Thoracic aorta (tissue), 2 donors: ENCODE measurements at regions not wholly inside any gene's neighbourhood (a gene's known extent, or its start where the extent isn't known, plus 50 kb on each side); places are given as distances from the start of the nearest gene placed in this dataset.

Source experiments
- ATAC-seq: fragments of 150-250 bp; one replicate; pipeline ENCODE4 v1.8.0; 2017; ENCODE audit warnings: low read depth; ENCODE audit not compliant: insufficient number of reproducible peaks, low FRiP score
- DNase-seq: peaks from one replicate; pipeline ENCODE4 v3.0.0-alpha.2; 2020; ENCODE audit warnings: low spot score
- H3K27ac ChIP-seq, 2 donors: fragments of 200-600 bp; sonication (generic); 1 replicate in 1 of 2; 2 replicates in 1 of 2; pipeline ENCODE4 v1.5.1; 2016; ENCODE audit warnings: mild to moderate bottlenecking in 2 of 2, moderate library complexity in 2 of 2
- H3K27me3 ChIP-seq: fragments of 200-600 bp; sonication (generic); replicated peaks from 2 replicates; pipeline ENCODE4 v1.6.0; 2016; ENCODE audit warnings: mild to moderate bottlenecking; ENCODE audit not compliant: insufficient read depth
- H3K36me3 ChIP-seq: fragments of 200-600 bp; sonication (generic); one replicate; pipeline ENCODE4 v1.5.1; 2016
- H3K4me1 ChIP-seq, 2 donors: fragments of 200-600 bp; sonication (generic); 1 replicate in 1 of 2; 2 replicates in 1 of 2; pipeline versions ENCODE4 v1.5.1 to v1.6.0; 2016; ENCODE audit warnings: low read depth in 2 of 2, mild to moderate bottlenecking in 1 of 2; ENCODE audit not compliant: control insufficient read depth in 1 of 2
- H3K4me3 ChIP-seq: fragments of 200-600 bp; sonication (generic); 2 replicates; pipeline ENCODE4 v1.5.1; 2016; ENCODE audit warnings: mild to moderate bottlenecking
- H3K9me3 ChIP-seq: fragments of 200-600 bp; sonication (generic); 2 replicates; pipeline ENCODE4 v1.5.1; 2016
- TF ChIP-seq, protein P1 (sequence below): fragments of 200-600 bp; sonication (generic); IDR thresholded peaks from one replicate; pipeline ENCODE4 v1.5.1; 2019; ENCODE audit warnings: antibody characterized with exemption

DNA sequence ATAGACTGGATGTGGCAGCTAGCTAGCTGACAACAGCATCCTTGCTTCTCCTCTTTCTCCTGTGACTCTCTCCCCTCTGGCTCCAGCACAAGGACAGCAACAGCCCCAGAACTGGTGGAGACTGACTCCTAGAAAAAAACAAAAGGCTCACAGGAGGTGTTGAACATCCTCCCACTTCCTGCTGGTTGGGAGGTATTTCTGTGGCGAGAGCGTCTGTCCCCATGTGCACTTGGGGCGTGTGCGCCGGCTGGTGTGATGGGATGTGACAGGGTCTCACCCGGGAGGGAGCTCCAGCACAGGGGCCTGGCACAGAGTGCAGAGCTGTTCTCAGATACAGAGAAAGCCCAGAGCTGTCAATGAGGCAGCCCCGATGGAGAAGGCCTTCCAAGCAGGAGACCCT lies 107.2 kb upstream of the E2F8 start:
- Histone ChIP-seq H3K27me3 (no peaks in the 10 kb centered on the region), H3K4me1 (peaks cover 8 to 22% of the 10 kb centered on the region in 2 donors), H3K36me3 (no peaks in the 10 kb centered on the region), H3K4me3 (no peak overlapping the region), H3K9me3 (no peaks in the 10 kb centered on the region), H3K27ac (no peak overlapping the region)
- TF ChIP-seq, protein P1, sequence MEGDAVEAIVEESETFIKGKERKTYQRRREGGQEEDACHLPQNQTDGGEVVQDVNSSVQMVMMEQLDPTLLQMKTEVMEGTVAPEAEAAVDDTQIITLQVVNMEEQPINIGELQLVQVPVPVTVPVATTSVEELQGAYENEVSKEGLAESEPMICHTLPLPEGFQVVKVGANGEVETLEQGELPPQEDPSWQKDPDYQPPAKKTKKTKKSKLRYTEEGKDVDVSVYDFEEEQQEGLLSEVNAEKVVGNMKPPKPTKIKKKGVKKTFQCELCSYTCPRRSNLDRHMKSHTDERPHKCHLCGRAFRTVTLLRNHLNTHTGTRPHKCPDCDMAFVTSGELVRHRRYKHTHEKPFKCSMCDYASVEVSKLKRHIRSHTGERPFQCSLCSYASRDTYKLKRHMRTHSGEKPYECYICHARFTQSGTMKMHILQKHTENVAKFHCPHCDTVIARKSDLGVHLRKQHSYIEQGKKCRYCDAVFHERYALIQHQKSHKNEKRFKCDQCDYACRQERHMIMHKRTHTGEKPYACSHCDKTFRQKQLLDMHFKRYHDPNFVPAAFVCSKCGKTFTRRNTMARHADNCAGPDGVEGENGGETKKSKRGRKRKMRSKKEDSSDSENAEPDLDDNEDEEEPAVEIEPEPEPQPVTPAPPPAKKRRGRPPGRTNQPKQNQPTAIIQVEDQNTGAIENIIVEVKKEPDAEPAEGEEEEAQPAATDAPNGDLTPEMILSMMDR = no peak
- DNase-seq (no peak), ATAC-seq (no peak)

DNA sequence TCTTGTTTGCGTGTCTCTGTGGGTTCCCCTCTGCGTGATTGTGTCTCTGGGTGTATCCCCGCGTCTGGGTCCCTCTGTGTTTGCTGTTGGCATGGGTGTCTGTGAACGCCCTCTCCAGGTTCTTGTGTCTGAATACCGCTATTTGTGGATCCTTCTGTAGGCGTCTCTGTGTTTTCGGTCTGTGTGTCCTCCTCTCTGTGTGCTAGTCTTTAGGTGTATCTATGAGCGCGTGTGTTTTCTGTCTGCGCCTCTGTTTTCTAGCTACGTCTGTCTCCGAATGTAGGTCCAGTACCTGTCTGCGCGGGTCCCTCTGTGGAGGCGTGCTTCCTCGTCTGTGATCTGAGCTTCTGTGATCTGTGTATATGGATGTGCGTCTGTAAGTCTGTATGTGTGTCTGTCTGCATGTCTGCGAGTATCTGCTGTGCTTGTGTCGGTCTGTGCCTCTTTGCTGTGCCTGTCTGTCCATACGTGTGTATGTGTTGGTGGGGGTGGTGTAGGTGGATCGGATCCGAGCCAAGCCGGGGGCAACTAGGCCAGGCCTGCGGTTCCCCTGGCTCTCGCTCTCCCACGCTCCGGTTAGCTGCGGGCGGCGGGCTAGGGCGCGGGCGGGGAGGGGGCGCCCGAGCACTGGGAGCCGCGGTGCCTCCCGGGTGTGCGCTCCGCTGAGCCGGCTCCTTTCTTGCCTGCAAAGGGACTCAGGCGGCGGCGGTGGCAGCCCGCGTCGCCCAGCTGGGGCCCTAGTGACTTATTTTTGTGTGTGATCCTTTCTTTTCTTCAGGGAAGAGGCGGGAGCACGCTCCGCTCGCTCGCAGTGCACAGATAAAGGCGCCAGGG lies 105.3 kb upstream of the E2F8 start:
- Histone ChIP-seq H3K4me1 (peaks cover 8 to 22% of the 10 kb centered on the region in 2 donors), H3K4me3 (peak overlapping the region; percentile 64), H3K27ac (no peak overlapping the region), H3K27me3 (no peaks in the 10 kb centered on the region), H3K9me3 (no peaks in the 10 kb centered on the region), H3K36me3 (no peaks in the 10 kb centered on the region)
- DNase-seq = no peak
- no peak for ATAC-seq
- TF ChIP-seq, protein P1 = no peak

DNA sequence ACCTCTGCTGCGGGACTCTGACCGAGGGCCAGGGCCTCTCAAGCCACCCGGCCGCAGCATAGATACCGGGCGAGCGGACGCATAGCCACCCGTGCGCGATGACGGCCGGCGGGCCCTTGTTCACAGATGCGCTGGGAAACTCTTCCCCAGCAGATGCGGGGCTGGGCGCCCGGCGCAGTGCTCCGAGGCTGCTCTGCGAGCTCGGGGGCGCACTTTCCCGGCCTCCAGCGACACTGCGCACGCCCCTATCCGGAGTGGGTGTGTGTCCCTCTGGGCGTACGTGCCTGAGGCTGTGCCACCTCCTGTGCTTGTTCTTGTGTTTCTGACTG lies 104.7 kb upstream of the E2F8 start:
- no peaks in the 10 kb centered on the region for H3K27me3 ChIP-seq
- peak overlapping the region; percentile 64 for H3K4me3 ChIP-seq
- H3K9me3 ChIP-seq = no peaks in the 10 kb centered on the region
- no peak overlapping the region for H3K27ac ChIP-seq
- DNase-seq (no peak), ATAC-seq (no peak)
- TF ChIP-seq, protein P1 = no peak
- H3K4me1 ChIP-seq = peaks cover 8 to 22% of the 10 kb centered on the region in 2 donors
- no peaks in the 10 kb centered on the region for H3K36me3 ChIP-seq

DNA sequence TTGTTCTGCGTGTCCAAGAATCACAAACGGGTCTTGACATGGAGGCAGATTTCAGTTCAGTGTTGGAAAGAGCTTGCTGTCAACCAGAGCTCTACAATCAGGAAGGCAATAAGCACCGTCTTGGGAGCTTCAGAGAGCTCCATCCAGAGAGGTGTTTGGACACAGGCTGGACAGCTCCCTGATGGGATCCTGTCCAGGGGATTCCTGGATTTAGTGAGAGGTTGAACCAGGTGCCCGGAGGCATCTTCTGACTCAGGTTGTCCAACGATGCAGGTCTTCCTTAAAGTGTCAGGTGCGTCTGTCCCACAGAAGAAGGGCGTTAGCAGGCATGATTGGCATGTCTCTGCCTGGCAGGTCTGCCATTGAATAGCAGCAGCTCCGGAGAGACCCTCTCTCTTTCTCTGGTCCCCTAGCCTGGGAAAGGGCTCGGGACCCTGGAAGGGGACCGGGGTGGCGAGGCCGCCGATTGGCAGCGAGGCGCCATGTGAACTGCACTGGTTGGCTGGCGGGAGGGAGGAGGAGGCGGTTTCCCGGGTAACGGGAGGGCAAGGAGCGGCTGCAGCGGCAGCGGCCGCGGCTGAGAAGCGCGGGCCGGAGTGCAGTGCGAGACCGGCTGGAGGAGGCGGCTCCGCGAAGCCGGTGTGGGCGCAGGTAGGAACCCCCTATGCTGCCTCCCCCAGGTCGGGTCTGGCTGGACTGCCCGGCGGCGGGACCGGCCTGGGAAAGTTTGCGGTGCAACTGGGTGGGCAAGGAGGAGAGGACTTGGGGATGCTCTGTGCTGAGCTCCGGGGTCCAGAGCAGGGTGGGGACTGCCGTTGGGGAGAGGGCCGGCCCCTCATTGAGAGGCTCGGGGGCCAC lies 104.1 kb upstream of the E2F8 start:
- Histone ChIP-seq H3K36me3 (no peaks in the 10 kb centered on the region), H3K4me1 (peaks cover 8 to 22% of the 10 kb centered on the region in 2 donors), H3K4me3 (peak overlapping the region; percentile 64), H3K27ac (no peak overlapping the region), H3K9me3 (no peaks in the 10 kb centered on the region), H3K27me3 (no peaks in the 10 kb centered on the region)
- ATAC-seq (no peak), DNase-seq (no peak)
- TF ChIP-seq, protein P1 = no peak

DNA sequence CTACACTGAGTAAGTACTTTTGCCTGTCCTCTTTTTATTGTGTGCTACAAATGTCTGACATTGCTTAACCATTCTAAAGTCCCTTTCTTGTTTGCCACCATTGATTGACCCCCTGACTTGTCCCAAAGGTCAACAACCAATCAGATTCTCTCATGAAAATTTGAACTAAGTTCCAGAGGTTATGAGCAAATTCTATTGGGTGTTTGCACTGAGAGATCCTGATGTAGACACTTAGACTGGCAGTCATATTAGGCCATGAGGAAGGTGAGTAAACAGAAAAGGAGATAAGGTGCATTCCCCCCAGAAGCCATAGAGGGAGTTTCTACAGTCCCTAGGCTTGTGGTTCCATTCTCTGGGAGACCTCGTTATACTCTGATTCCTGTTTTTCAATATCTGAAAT lies 101.3 kb upstream of the E2F8 start:
- TF ChIP-seq, protein P1 = no peak
- Histone ChIP-seq H3K4me1 (peaks cover 8 to 22% of the 10 kb centered on the region in 2 donors), H3K9me3 (no peaks in the 10 kb centered on the region), H3K27me3 (no peaks in the 10 kb centered on the region), H3K4me3 (no peak overlapping the region), H3K27ac (no peak overlapping the region), H3K36me3 (no peaks in the 10 kb centered on the region)
- DNase-seq (no peak), ATAC-seq (no peak)
